Hepatocyte (in vitro differentiated cells): ENCODE measurements at regions not wholly inside any gene's neighbourhood (a gene's known extent, or its start where the extent isn't known, plus 50 kb on each side); places are given as distances from the start of the nearest gene placed in this dataset.
"Not testable (repeated sequence)": the region's sequence is repeated elsewhere in the genome, so short reads cannot be mapped to it uniquely, and the experiment has no call there.

ENCODE experiments used
- DNase-seq: peaks from one replicate; pipeline ENCODE4 v3.0.0-alpha.2; 2016; ENCODE audit warnings: low spot score
- H2AFZ ChIP-seq: fragments of 200-600 bp; sonication (generic); 2 replicates; pipeline ENCODE4 v1.6.0; 2016; ENCODE audit warnings: antibody characterized with exemption, mild to moderate bottlenecking
- H3K27ac ChIP-seq: fragments of 200-600 bp; sonication (generic); 2 replicates; pipeline ENCODE4 v1.5.1; 2016; ENCODE audit warnings: mild to moderate bottlenecking
- H3K27me3 ChIP-seq: fragments of 200-600 bp; sonication (generic); 2 replicates; pipeline ENCODE4 v1.6.1; 2016
- H3K36me3 ChIP-seq: fragments of 200-600 bp; sonication (generic); replicated peaks from 2 replicates; pipeline ENCODE4 v1.5.1; 2016; ENCODE audit warnings: low read depth; ENCODE audit not compliant: insufficient read depth
- H3K4me1 ChIP-seq: fragments of 200-600 bp; sonication (generic); 2 replicates; pipeline ENCODE4 v1.5.1; 2016; ENCODE audit warnings: mild to moderate bottlenecking, moderate library complexity; ENCODE audit not compliant: insufficient read depth
- H3K4me2 ChIP-seq: fragments of 200-600 bp; sonication (generic); 2 replicates; pipeline ENCODE4 v1.6.0; 2016
- H3K4me3 ChIP-seq: fragments of 200-600 bp; sonication (generic); 2 replicates; pipeline ENCODE4 v1.5.1; 2016; ENCODE audit warnings: mild to moderate bottlenecking
- H3K79me2 ChIP-seq: fragments of 200-600 bp; sonication (generic); 2 replicates; pipeline ENCODE4 v1.6.0; 2017; ENCODE audit warnings: mild to moderate bottlenecking
- H3K9me2 ChIP-seq: fragments of 200-600 bp; sonication (generic); replicated peaks from 2 replicates; pipeline ENCODE4 v1.6.0; 2017; ENCODE audit warnings: mild to moderate bottlenecking; ENCODE audit not compliant: insufficient read depth
- H3K9me3 ChIP-seq: fragments of 200-600 bp; sonication (generic); 2 replicates; pipeline ENCODE4 v1.5.1; 2016; ENCODE audit warnings: low read depth, mild to moderate bottlenecking
- H4K20me1 ChIP-seq: fragments of 200-600 bp; sonication (generic); 2 replicates; pipeline ENCODE4 v1.6.0; 2016; ENCODE audit warnings: mild to moderate bottlenecking; ENCODE audit not compliant: insufficient read depth, poor library complexity, severe bottlenecking
- EZH2 ChIP-seq: fragments of 200-600 bp; sonication (generic); IDR thresholded peaks from 2 replicates; pipeline ENCODE4 v1.6.1; 2016; ENCODE audit warnings: antibody characterized with exemption, mild to moderate bottlenecking, borderline replicate concordance
- EZH2phosphoT487 ChIP-seq: fragments of 200-600 bp; sonication (generic); IDR thresholded peaks from one replicate; pipeline ENCODE4 v1.6.1; 2018; ENCODE audit warnings: antibody characterized with exemption, mild to moderate bottlenecking, low read depth, moderate library complexity; ENCODE audit not compliant: unreplicated experiment, severe bottlenecking
- WGBS: methylation state at CpG from one replicate; pipeline ENCODE4 v1.1.6; 2016; ENCODE audit warnings: low lambda C conversion rate; ENCODE audit errors: missing lambda C conversion rate; 5-methylcytosine and 5-hydroxymethylcytosine counted together
- TF ChIP-seq, protein P1 (sequence below): fragments of 200-600 bp; sonication (generic); IDR thresholded peaks from 2 replicates; pipeline ENCODE4 v1.5.1; 2016; ENCODE audit warnings: antibody characterized with exemption, mild to moderate bottlenecking; ENCODE audit not compliant: poor library complexity

DNA sequence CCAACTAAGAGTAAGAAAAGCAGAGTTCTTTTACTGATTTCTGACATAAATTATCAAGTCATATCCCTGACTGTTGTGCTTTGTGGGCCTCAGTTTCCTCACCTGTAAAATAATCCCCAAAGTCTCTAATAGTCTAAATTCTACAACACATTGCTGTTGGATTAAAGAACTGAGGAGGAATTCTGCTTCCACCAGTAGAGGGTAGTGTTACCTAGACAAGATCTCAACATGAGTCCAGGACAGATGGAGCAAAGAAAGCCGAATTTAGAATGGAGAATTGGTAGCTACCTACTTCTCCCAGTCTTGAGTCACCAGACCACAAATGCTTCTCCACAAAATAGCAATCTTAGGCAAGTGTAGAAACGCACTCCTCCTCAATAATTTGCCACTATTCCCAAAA is 462.5 kb upstream of the FSHR start:
- Histone ChIP-seq H3K27me3 (no peaks in the 10 kb centered on the region), H2AFZ (no peak overlapping the region), H4K20me1 (no peaks in the 10 kb centered on the region), H3K9me2 (no peaks in the 10 kb centered on the region), H3K9me3 (no peaks in the 10 kb centered on the region), H3K4me3 (no peak overlapping the region), H3K36me3 (no peaks in the 10 kb centered on the region), H3K4me2 (no peak overlapping the region), H3K27ac (no peak overlapping the region), H3K4me1 (no peaks in the 10 kb centered on the region), H3K79me2 (no peaks in the 10 kb centered on the region)
- peak; percentile 40 for DNase-seq
- no peak for TF ChIP-seq EZH2
- TF ChIP-seq, protein P1, sequence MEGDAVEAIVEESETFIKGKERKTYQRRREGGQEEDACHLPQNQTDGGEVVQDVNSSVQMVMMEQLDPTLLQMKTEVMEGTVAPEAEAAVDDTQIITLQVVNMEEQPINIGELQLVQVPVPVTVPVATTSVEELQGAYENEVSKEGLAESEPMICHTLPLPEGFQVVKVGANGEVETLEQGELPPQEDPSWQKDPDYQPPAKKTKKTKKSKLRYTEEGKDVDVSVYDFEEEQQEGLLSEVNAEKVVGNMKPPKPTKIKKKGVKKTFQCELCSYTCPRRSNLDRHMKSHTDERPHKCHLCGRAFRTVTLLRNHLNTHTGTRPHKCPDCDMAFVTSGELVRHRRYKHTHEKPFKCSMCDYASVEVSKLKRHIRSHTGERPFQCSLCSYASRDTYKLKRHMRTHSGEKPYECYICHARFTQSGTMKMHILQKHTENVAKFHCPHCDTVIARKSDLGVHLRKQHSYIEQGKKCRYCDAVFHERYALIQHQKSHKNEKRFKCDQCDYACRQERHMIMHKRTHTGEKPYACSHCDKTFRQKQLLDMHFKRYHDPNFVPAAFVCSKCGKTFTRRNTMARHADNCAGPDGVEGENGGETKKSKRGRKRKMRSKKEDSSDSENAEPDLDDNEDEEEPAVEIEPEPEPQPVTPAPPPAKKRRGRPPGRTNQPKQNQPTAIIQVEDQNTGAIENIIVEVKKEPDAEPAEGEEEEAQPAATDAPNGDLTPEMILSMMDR = peak; percentile 62
- 8% methylated on average over 2 of the region's 2 CpGs for WGBS

DNA sequence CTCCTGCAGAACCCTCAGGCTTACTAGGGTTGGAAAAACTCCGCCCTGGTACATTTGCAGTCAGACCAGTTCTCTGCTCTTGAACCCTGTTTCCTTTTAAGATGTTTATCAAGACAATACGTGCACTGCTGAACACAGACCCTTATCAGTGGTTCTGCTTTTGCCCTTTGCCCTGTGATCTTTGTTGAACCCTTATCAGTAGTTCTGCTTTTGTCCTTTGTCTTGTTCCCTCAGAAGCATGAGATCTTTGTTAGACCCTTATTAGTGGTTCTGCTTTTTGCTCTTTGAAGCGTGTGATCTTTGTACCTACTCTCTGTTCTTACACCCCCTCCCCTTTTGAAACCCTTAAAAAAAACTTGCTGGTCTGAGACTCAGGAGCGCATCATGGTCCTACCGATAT is 457.5 kb upstream of the FSHR start:
- H3K27ac ChIP-seq, H4K20me1 ChIP-seq, H3K4me1 ChIP-seq, H2AFZ ChIP-seq, DNase-seq, H3K9me2 ChIP-seq, H3K4me3 ChIP-seq, H3K4me2 ChIP-seq, H3K9me3 ChIP-seq, H3K27me3 ChIP-seq, H3K79me2 ChIP-seq, H3K36me3 ChIP-seq: not testable (repeated sequence)
- 85% methylated on average over 5 of the region's 5 CpGs for WGBS

DNA sequence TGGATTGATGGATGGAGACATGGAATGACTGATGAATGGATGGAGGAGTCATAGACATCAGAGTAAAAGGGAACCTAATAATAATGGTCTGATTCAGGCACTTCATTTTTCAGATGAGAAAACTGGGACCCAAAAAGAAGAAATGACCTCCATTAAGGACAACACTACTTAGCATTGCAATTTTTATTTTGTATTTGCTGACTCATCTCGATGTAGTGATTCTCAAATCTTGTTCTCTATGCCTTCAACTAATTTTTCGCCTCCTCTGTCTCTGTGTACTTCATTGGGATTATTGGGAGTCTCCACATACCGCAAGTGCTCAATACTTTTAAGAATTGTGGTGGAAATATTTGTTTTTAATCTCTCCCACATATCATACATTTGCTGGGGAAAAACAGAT is 446.2 kb upstream of the FSHR start:
- no peak overlapping the region for H2AFZ ChIP-seq
- H3K4me1 ChIP-seq = no peaks in the 10 kb centered on the region
- 97% methylated on average over 3 of the region's 3 CpGs for whole genome bisulfite sequencing
- H3K27ac ChIP-seq = no peak overlapping the region
- no peak for TF ChIP-seq EZH2phosphoT487
- TF ChIP-seq, protein P1 = no peak
- no peak for TF ChIP-seq EZH2
- no peaks in the 10 kb centered on the region for H3K9me3 ChIP-seq
- no peaks in the 10 kb centered on the region for H3K27me3 ChIP-seq
- H3K9me2 ChIP-seq = no peaks in the 10 kb centered on the region
- no peak for DNase-seq
- no peak overlapping the region for H3K4me3 ChIP-seq
- no peaks in the 10 kb centered on the region for H3K79me2 ChIP-seq
- H4K20me1 ChIP-seq = no peaks in the 10 kb centered on the region
- H3K36me3 ChIP-seq = no peaks in the 10 kb centered on the region
- H3K4me2 ChIP-seq = no peak overlapping the region

DNA sequence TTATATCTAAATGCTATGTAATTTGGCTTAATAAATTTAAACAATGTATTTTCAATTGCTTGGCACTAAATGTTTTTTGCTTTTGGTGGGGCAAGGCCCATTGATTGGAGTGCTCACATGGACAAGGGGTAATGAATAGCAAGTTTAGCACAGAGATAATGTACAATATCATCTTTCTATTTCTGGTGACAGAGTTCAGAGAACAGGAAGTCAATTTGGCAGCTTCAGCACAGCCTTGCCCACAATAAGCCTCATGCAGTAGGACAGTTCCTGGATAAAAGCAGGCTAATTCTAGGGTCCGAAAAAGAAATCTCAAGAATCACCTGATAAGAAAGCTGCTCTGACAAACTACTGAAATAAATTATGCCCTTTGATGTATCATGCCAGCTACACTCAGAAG is 443.9 kb upstream of the FSHR start:
- 78% methylated on average over 1 of the region's 1 CpG for WGBS
- TF ChIP-seq EZH2phosphoT487 (no peak), EZH2 (no peak)
- TF ChIP-seq, protein P1 = no peak
- no peaks in the 10 kb centered on the region for H3K4me1 ChIP-seq
- no peak overlapping the region for H3K4me3 ChIP-seq
- no peak overlapping the region for H3K27ac ChIP-seq
- H3K9me2 ChIP-seq = no peaks in the 10 kb centered on the region
- no peak overlapping the region for H2AFZ ChIP-seq
- H3K36me3 ChIP-seq = no peaks in the 10 kb centered on the region
- DNase-seq = no peak
- H4K20me1 ChIP-seq = no peaks in the 10 kb centered on the region
- no peak overlapping the region for H3K4me2 ChIP-seq
- H3K27me3 ChIP-seq = no peaks in the 10 kb centered on the region
- H3K9me3 ChIP-seq = no peaks in the 10 kb centered on the region
- H3K79me2 ChIP-seq = no peaks in the 10 kb centered on the region
